ENCODE measurements at regions not wholly inside any gene's neighbourhood (a gene's known extent, or its start where the extent isn't known, plus 50 kb on each side); places are given as distances from the start of the nearest gene placed in this dataset.

DNA sequence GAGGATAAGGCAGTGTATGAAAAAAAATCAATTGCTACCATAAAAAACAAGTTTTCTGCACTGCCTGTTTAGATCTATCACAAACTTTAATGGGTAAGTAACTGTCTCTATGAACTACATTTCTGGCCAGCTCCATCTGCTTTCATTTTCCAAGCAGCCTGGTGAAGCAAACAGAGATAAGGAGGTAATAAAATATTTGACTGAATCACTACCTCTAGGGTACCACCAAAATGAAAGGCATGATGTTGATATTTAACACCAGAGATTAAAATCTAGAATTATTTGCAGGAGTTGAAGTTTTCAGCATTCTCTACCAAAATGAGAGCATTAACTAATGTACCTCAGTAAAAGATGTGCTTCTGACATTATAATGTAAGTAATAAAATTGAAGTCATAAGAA is 863.5 kb upstream of the MGAT4C start:
- Histone ChIP-seq H2BK20ac (ENCODE audit: low read depth, low read length, poor library complexity, severe bottlenecking) (no peak overlapping the region), H2AK5ac (ENCODE audit: insufficient read length, low read length) (no peak overlapping the region), H3K9ac (ENCODE audit: extremely low read depth, insufficient read length, low read length) (no peak overlapping the region), H2BK5ac (ENCODE audit: insufficient read length, low read length) (no peak overlapping the region), H4K8ac (replicated peaks; ENCODE audit: insufficient read length, low read depth, low read length) (no peak overlapping the region), H2BK15ac (ENCODE audit: low read depth, low read length) (no peak overlapping the region), H2AFZ (ENCODE audit: low read length) (no peak overlapping the region), H3K14ac (ENCODE audit: insufficient read depth, low read length) (no peak overlapping the region), H3K4me1 (ENCODE audit: insufficient read depth, low read length) (no peaks in the 10 kb centered on the region), H3K23me2 (ENCODE audit: insufficient read length, low read depth, low read length, poor library complexity, severe bottlenecking) (no peaks in the 10 kb centered on the region), H4K91ac (ENCODE audit: insufficient read length, low read depth, low read length) (no peak overlapping the region), H3K23ac (ENCODE audit: insufficient read length, low read depth, low read length) (no peak overlapping the region), H3K56ac (ENCODE audit: insufficient read length, low read depth, low read length) (no peak overlapping the region), H2BK12ac (ENCODE audit: insufficient read length, low read depth, low read length) (no peak overlapping the region), H3K4ac (ENCODE audit: low read depth, low read length) (no peak overlapping the region), H3T11ph (ENCODE audit: low read length) (no peak overlapping the region), H2BK120ac (ENCODE audit: low read depth, low read length, poor library complexity, severe bottlenecking) (no peak overlapping the region), H3K79me1 (ENCODE audit: insufficient read depth, low read depth, low read length, poor library complexity, severe bottlenecking) (no peaks in the 10 kb centered on the region), H3K9me3 (ENCODE audit: control insufficient read depth, low read depth, low read length) (peaks cover 5% of the 10 kb centered on the region), H3K4me2 (ENCODE audit: insufficient read depth, insufficient read length, low read length) (no peak overlapping the region), H4K20me1 (ENCODE audit: control insufficient read depth, insufficient read depth, insufficient read length) (no peaks in the 10 kb centered on the region), H4K5ac (ENCODE audit: insufficient read length, low read depth, low read length) (no peak overlapping the region), H3K27ac (ENCODE audit: insufficient read length, low read depth, low read length) (no peak overlapping the region), H3K27me3 (ENCODE audit: insufficient read depth, low read length) (no peaks in the 10 kb centered on the region), H3K79me2 (ENCODE audit: insufficient read depth, low read length) (no peaks in the 10 kb centered on the region), H3K18ac (ENCODE audit: insufficient read length, low read depth, low read length) (no peak overlapping the region)
- H3K27ac Mint-ChIP-seq = no peak overlapping the region
- H3K27me3 Mint-ChIP-seq (ENCODE audit: low read depth) = no peaks in the 10 kb centered on the region
- peaks cover 4% of the 10 kb centered on the region in 2 experiments; a peak in 3 of 5 replicates for H3K9me3 Mint-ChIP-seq
- DNase-seq = no peak
- peaks cover 17 to 18% of the 10 kb centered on the region in 2 experiments for H3K4me1 Mint-ChIP-seq
- no peak overlapping the region for H3K4me3 Mint-ChIP-seq
- TF ChIP-seq, protein P1, sequence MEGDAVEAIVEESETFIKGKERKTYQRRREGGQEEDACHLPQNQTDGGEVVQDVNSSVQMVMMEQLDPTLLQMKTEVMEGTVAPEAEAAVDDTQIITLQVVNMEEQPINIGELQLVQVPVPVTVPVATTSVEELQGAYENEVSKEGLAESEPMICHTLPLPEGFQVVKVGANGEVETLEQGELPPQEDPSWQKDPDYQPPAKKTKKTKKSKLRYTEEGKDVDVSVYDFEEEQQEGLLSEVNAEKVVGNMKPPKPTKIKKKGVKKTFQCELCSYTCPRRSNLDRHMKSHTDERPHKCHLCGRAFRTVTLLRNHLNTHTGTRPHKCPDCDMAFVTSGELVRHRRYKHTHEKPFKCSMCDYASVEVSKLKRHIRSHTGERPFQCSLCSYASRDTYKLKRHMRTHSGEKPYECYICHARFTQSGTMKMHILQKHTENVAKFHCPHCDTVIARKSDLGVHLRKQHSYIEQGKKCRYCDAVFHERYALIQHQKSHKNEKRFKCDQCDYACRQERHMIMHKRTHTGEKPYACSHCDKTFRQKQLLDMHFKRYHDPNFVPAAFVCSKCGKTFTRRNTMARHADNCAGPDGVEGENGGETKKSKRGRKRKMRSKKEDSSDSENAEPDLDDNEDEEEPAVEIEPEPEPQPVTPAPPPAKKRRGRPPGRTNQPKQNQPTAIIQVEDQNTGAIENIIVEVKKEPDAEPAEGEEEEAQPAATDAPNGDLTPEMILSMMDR (conservative IDR thresholded peaks at IDR 0.05) = no peak
- H3K36me3 Mint-ChIP-seq (ENCODE audit: insufficient read depth in 1 of 3, low read depth in 3 of 3) = peaks cover 4 to 7% (median 6%) of the 10 kb centered on the region in 3 experiments; a peak in 5 of 7 replicates
